ENCODE measurements at regions not wholly inside any gene's neighbourhood (a gene's known extent, or its start where the extent isn't known, plus 50 kb on each side); places are given as distances from the start of the nearest gene placed in this dataset.

GRCh38 chr2:120642646-120643045, 93.0 kb upstream of the GLI2 start:
- H2AK5ac ChIP-seq (ENCODE audit: insufficient read length, low read length) = no peak overlapping the region
- H3K23me2 ChIP-seq (ENCODE audit: insufficient read length, low read depth, low read length, poor library complexity, severe bottlenecking) = peaks cover 3% of the 10 kb centered on the region
- Mint-ChIP-seq H3K27me3 (ENCODE audit: low read depth) (peaks cover 58% of the 10 kb centered on the region), H3K9me3 (peaks cover 0 to 3% of the 10 kb centered on the region in 2 experiments; a peak in 2 of 5 replicates), H3K27ac (no peak overlapping the region), H3K4me1 (peaks cover 5 to 6% of the 10 kb centered on the region in 2 experiments), H3K36me3 (ENCODE audit: insufficient read depth in 1 of 3, low read depth in 3 of 3) (no peaks in the 10 kb centered on the region; a peak in 1 of 7 replicates), H3K4me3 (no peak overlapping the region)
- H3K9me3 ChIP-seq (ENCODE audit: control insufficient read depth, low read depth, low read length) = no peaks in the 10 kb centered on the region
- H2BK120ac ChIP-seq (ENCODE audit: low read depth, low read length, poor library complexity, severe bottlenecking) = no peak overlapping the region
- H2BK15ac ChIP-seq (ENCODE audit: low read depth, low read length) = no peak overlapping the region
- H3K18ac ChIP-seq (ENCODE audit: insufficient read length, low read depth, low read length) = no peak overlapping the region
- no peaks in the 10 kb centered on the region for H3K79me1 ChIP-seq (ENCODE audit: insufficient read depth, low read depth, low read length, poor library complexity, severe bottlenecking)
- no peak overlapping the region for H3T11ph ChIP-seq (ENCODE audit: low read length)
- no peaks in the 10 kb centered on the region; the same call in 1 of the 2 replicates for H3K4me1 ChIP-seq (ENCODE audit: insufficient read depth, low read length)
- H4K20me1 ChIP-seq (ENCODE audit: control insufficient read depth, insufficient read depth, insufficient read length) = no peaks in the 10 kb centered on the region
- no peak overlapping the region for H3K27ac ChIP-seq (ENCODE audit: insufficient read length, low read depth, low read length)
- no peak overlapping the region for H4K8ac ChIP-seq (replicated peaks; ENCODE audit: insufficient read length, low read depth, low read length)
- WGBS (ENCODE audit: extremely low coverage, insufficient read length, low lambda C conversion rate) = no CpG with 5 or more reads among the region's 4 CpGs
- H2BK12ac ChIP-seq (ENCODE audit: insufficient read length, low read depth, low read length) = no peak overlapping the region
- no peak overlapping the region for H4K91ac ChIP-seq (ENCODE audit: insufficient read length, low read depth, low read length)
- H3K14ac ChIP-seq (ENCODE audit: insufficient read depth, low read length) = no peak overlapping the region
- TF ChIP-seq CTCF (conservative IDR thresholded peaks at IDR 0.05) = no peak
- no peak overlapping the region for H3K23ac ChIP-seq (ENCODE audit: insufficient read length, low read depth, low read length)
- H2BK20ac ChIP-seq (ENCODE audit: low read depth, low read length, poor library complexity, severe bottlenecking) = no peak overlapping the region
- H3K4ac ChIP-seq (ENCODE audit: low read depth, low read length) = no peak overlapping the region
- no peak overlapping the region for H2BK5ac ChIP-seq (ENCODE audit: insufficient read length, low read length)
- H3K9ac ChIP-seq (ENCODE audit: extremely low read depth, insufficient read length, low read length) = no peak overlapping the region
- H3K56ac ChIP-seq (ENCODE audit: insufficient read length, low read depth, low read length) = no peak overlapping the region
- no peaks in the 10 kb centered on the region; the same call in 1 of the 2 replicates for H3K27me3 ChIP-seq (ENCODE audit: insufficient read depth, low read length)
- H3K79me2 ChIP-seq (ENCODE audit: insufficient read depth, low read length) = no peaks in the 10 kb centered on the region
- no peak for DNase-seq
- H2AFZ ChIP-seq (ENCODE audit: low read length) = no peak overlapping the region
- H4K5ac ChIP-seq (ENCODE audit: insufficient read length, low read depth, low read length) = no peak overlapping the region
- no peak overlapping the region for H3K4me2 ChIP-seq (ENCODE audit: insufficient read depth, insufficient read length, low read length)

All from H9 (cell line).